ENCODE measurements at regions not wholly inside any gene's neighbourhood (a gene's known extent, or its start where the extent isn't known, plus 50 kb on each side); places are given as distances from the start of the nearest gene placed in this dataset.

DNA sequence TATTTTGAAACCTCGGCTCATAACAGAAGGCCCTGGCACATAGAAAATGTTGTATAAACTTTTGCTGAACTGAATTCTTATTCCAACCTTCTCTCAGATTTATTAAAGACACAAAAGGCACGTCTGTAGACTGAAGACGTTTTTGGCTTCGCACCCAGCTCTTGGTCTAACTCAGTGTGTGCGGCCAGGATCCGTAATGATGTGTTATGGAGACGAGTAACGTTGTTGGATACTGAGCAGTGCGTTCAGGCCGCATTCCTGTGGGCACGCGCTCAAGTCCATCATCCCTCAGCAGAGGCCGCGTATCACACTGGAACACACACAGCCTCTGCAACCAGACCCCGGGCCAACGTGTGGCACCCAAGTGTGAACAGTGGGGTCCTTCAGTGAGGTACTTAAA, 154.8 kb upstream of the RAB4A start:
- peaks cover 16% of the 10 kb centered on the region for H3K27me3 ChIP-seq (ENCODE audit: low read depth, low read length)
- H3K4me2 ChIP-seq (ENCODE audit: low read length) = no peak overlapping the region
- H2AFZ ChIP-seq (ENCODE audit: low read depth, low read length) = no peak overlapping the region
- no peaks in the 10 kb centered on the region for H3K79me2 ChIP-seq (ENCODE audit: low read length)
- no peak overlapping the region for H3K27ac ChIP-seq (ENCODE audit: low read length)
- no peaks in the 10 kb centered on the region for H3K36me3 ChIP-seq (replicated peaks; ENCODE audit: low read depth, low read length)
- no peak overlapping the region for H3K9ac ChIP-seq (ENCODE audit: low read length)
- no peaks in the 10 kb centered on the region for H3K4me1 ChIP-seq (ENCODE audit: low read length)
- TF ChIP-seq, protein P1, sequence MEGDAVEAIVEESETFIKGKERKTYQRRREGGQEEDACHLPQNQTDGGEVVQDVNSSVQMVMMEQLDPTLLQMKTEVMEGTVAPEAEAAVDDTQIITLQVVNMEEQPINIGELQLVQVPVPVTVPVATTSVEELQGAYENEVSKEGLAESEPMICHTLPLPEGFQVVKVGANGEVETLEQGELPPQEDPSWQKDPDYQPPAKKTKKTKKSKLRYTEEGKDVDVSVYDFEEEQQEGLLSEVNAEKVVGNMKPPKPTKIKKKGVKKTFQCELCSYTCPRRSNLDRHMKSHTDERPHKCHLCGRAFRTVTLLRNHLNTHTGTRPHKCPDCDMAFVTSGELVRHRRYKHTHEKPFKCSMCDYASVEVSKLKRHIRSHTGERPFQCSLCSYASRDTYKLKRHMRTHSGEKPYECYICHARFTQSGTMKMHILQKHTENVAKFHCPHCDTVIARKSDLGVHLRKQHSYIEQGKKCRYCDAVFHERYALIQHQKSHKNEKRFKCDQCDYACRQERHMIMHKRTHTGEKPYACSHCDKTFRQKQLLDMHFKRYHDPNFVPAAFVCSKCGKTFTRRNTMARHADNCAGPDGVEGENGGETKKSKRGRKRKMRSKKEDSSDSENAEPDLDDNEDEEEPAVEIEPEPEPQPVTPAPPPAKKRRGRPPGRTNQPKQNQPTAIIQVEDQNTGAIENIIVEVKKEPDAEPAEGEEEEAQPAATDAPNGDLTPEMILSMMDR (IDR thresholded peaks at IDR 0.05; ENCODE audit: low read depth, low read length) = no peak
- no peak for TF ChIP-seq EZH2phosphoT487 (IDR thresholded peaks at IDR 0.05; ENCODE audit: low read depth)
- no peaks in the 10 kb centered on the region for H3K9me3 ChIP-seq (ENCODE audit: insufficient read depth, low read length)
- no peaks in the 10 kb centered on the region for H4K20me1 ChIP-seq (ENCODE audit: insufficient read depth, low read length)
- H3K4me3 ChIP-seq (ENCODE audit: low read length) = no peak overlapping the region

DNA sequence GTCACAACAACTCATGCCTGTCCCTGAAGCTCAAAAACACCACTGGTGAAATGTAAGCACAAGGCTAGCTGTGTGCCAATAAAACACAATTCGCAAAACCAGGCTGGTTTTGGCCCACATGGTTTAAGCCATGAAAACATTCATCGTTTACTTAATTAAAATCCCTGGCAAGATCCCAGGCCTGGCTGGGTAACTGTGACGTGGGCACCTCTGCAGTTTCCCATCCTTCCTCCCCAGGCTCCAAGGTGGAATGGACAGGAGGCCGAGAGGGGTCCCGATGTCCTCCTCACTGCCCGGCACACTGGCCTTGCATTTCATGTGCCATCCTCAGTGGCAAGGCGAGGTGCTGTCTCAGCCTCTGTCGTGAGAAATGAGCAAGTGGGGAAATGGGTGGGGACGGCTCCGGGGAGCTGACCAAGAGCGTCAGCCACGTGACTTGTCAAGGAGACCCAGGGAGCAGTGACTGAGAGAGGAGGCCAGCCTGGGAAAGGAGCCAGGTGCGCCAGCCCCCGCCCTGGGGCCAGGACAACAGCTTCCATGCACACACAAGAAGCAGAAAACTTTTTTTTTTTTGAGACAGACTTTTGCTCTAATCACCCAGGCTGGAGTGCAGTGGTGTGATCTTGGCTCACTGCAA, 153.1 kb upstream of the RAB4A start:
- H3K4me1 ChIP-seq (ENCODE audit: low read length) = no peaks in the 10 kb centered on the region
- no peak for TF ChIP-seq EZH2phosphoT487 (IDR thresholded peaks at IDR 0.05; ENCODE audit: low read depth)
- no peaks in the 10 kb centered on the region for H3K9me3 ChIP-seq (ENCODE audit: insufficient read depth, low read length)
- H3K27ac ChIP-seq (ENCODE audit: low read length) = no peak overlapping the region
- H2AFZ ChIP-seq (ENCODE audit: low read depth, low read length) = no peak overlapping the region
- H3K27me3 ChIP-seq (ENCODE audit: low read depth, low read length) = peaks cover 24% of the 10 kb centered on the region
- H3K4me3 ChIP-seq (ENCODE audit: low read length) = no peak overlapping the region
- H4K20me1 ChIP-seq (ENCODE audit: insufficient read depth, low read length) = no peaks in the 10 kb centered on the region
- H3K4me2 ChIP-seq (ENCODE audit: low read length) = no peak overlapping the region
- no peak overlapping the region for H3K9ac ChIP-seq (ENCODE audit: low read length)
- H3K36me3 ChIP-seq (replicated peaks; ENCODE audit: low read depth, low read length) = no peaks in the 10 kb centered on the region
- H3K79me2 ChIP-seq (ENCODE audit: low read length) = no peaks in the 10 kb centered on the region

DNA sequence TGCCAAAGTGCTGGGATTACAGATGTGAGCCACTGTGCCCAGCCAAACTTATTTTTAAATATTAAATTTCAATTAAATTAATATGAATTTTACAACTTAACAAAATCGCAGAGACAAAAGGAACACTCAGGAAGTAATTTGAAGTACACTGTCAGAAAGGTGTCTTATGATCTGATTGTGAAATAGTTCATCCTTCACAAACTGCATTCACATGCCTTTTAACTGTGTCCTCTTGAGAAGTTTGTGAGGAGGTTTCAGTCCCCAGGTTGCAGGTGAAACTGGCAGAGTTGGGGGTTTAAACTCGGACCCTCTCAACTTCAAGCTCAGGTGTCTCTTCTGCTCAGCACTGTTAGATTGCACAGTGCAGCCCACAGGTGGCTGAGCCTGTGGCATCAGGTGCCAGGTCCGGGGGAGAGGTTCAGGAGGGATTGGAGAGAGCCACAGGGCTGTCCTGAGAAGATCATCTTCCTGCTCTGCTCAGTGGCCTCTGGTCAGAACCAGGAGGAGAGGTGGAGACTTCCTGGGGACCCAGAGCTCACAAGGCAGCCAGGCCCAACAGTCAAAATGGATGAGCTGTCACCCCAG, 152.3 kb upstream of the RAB4A start:
- peaks cover 32% of the 10 kb centered on the region for H3K27me3 ChIP-seq (ENCODE audit: low read depth, low read length)
- no peak overlapping the region for H3K9ac ChIP-seq (ENCODE audit: low read length)
- no peaks in the 10 kb centered on the region for H3K36me3 ChIP-seq (replicated peaks; ENCODE audit: low read depth, low read length)
- TF ChIP-seq EZH2phosphoT487 (IDR thresholded peaks at IDR 0.05; ENCODE audit: low read depth) = no peak
- TF ChIP-seq, protein P1 (IDR thresholded peaks at IDR 0.05; ENCODE audit: low read depth, low read length) = no peak
- H3K4me3 ChIP-seq (ENCODE audit: low read length) = no peak overlapping the region
- H3K9me3 ChIP-seq (ENCODE audit: insufficient read depth, low read length) = no peaks in the 10 kb centered on the region
- no peaks in the 10 kb centered on the region for H3K4me1 ChIP-seq (ENCODE audit: low read length)
- no peaks in the 10 kb centered on the region for H4K20me1 ChIP-seq (ENCODE audit: insufficient read depth, low read length)
- no peak overlapping the region for H3K4me2 ChIP-seq (ENCODE audit: low read length)
- H3K27ac ChIP-seq (ENCODE audit: low read length) = no peak overlapping the region
- H3K79me2 ChIP-seq (ENCODE audit: low read length) = no peaks in the 10 kb centered on the region
- H2AFZ ChIP-seq (ENCODE audit: low read depth, low read length) = no peak overlapping the region

DNA sequence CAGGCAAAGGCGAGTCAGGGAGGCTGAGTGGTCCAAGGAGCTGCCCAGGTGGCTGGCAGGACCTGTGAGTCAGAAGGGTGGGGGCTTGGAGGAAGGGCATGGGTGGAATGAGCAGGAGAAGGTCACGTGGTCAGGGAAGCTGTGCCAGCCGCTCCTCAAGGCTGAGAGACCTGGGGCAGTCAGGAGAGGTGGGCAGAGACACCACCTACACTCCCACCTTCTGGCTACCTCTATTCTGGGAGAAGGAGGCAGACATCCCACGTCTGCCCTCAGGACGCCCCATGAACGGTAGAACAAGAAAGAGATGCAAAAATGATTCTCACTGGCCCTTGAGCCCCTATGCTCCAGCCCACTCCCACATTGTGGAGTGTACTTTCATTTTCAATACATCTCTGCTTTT, 151.8 kb upstream of the RAB4A start:
- Histone ChIP-seq H2AFZ (ENCODE audit: low read depth, low read length) (no peak overlapping the region), H3K9ac (ENCODE audit: low read length) (no peak overlapping the region), H3K4me2 (ENCODE audit: low read length) (no peak overlapping the region)

More for the DNA sequence above, 151.8 kb upstream of the RAB4A start:
- no peaks in the 10 kb centered on the region for H3K79me2 ChIP-seq (ENCODE audit: low read length)
- H3K4me3 ChIP-seq (ENCODE audit: low read length) = no peak overlapping the region
- no peaks in the 10 kb centered on the region for H4K20me1 ChIP-seq (ENCODE audit: insufficient read depth, low read length)
- H3K9me3 ChIP-seq (ENCODE audit: insufficient read depth, low read length) = no peaks in the 10 kb centered on the region
- H3K27me3 ChIP-seq (ENCODE audit: low read depth, low read length) = peaks cover 33% of the 10 kb centered on the region
- H3K27ac ChIP-seq (ENCODE audit: low read length) = no peak overlapping the region
- H3K4me1 ChIP-seq (ENCODE audit: low read length) = no peaks in the 10 kb centered on the region
- TF ChIP-seq EZH2phosphoT487 (IDR thresholded peaks at IDR 0.05; ENCODE audit: low read depth) = no peak
- TF ChIP-seq, protein P1 (IDR thresholded peaks at IDR 0.05; ENCODE audit: low read depth, low read length) = no peak
- H3K36me3 ChIP-seq (replicated peaks; ENCODE audit: low read depth, low read length) = no peaks in the 10 kb centered on the region

Measured in OCI-LY3 (cell line).